ENCODE measurements at regions not wholly inside any gene's neighbourhood (a gene's known extent, or its start where the extent isn't known, plus 50 kb on each side); places are given as distances from the start of the nearest gene placed in this dataset.

DNA sequence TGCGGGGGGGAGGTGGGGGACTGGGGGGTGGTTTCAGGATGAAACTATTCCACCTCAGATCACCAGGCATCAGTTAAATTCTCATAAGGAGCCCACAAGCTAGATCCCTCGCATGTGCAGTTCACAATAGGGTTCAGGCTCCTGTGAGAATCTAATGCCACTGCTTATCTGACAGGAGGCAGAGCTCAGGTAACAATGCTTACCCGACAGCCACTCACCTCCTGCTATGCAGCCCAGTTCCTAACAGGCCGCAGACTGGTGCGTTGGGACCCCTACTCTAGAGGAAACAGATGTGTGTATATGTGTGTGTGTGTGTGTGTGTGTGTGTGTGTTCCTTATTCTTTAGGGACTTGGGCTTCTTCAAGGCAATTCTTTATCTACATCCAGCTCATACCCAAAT, 352.3 kb upstream of the CCNH start:
- Histone ChIP-seq H3K27me3 (replicated peaks in 1 of 2; ENCODE audit: control insufficient read depth in 2 of 2, insufficient read depth in 2 of 2, low read length in 1 of 2) (no peaks in the 10 kb centered on the region; a peak in 1 of 4 replicates), H3K4me2 (ENCODE audit: control insufficient read depth, insufficient read depth) (no peak overlapping the region), H3K79me2 (ENCODE audit: control insufficient read depth, insufficient read depth, low read length) (no peaks in the 10 kb centered on the region), H4K20me1 (ENCODE audit: control insufficient read depth, insufficient read depth) (no peaks in the 10 kb centered on the region), H3K36me3 (ENCODE audit: control insufficient read depth in 2 of 2, insufficient read depth in 2 of 2, low read length in 1 of 2) (no peaks in the 10 kb centered on the region), H3K4me3 (no peak overlapping the region), H3K9me3 (replicated peaks; ENCODE audit: control insufficient read depth, insufficient read depth, low read length) (no peaks in the 10 kb centered on the region), H3K27ac (ENCODE audit: control insufficient read depth, insufficient read depth) (no peak overlapping the region), H3K4me1 (ENCODE audit: control insufficient read depth, insufficient read depth, low read length) (no peaks in the 10 kb centered on the region), H3K9ac (ENCODE audit: control insufficient read depth, insufficient read depth, low read length) (no peak overlapping the region), H2AFZ (ENCODE audit: control insufficient read depth, low read depth, low read length) (no peak overlapping the region)
- DNase-seq (ENCODE audit: low read depth, low spot score) (no peak), FAIRE-seq (no peak), ATAC-seq (no peak)
- no TSS peak for BruUV-seq (replicated peaks)
- ChIA-PET POLR2A (no interaction called here), SMC1A (ENCODE audit: uncharacterized antibody, unreplicated experiment) (no interaction called here), CTCF (interaction anchor here (5.9 kb wide), 1 partner anchor 16 kb away, joined by 31 read pairs; no protein-coding TSS in a partner anchor), RAD21 (ENCODE audit: unreplicated experiment) (no interaction called here)
- intact Hi-C loops (cut with micrococcal nuclease; ENCODE audit: unreplicated experiment): no loop called here
- TF ChIP-seq RB1 (IDR thresholded peaks at IDR 0.05; ENCODE audit: borderline replicate concordance) (no peak), YBX1 (IDR thresholded peaks at IDR 0.05) (no peak), CREM (IDR thresholded peaks at IDR 0.05; ENCODE audit: low read depth) (no peak), BACH1 (IDR thresholded peaks at IDR 0.05; ENCODE audit: borderline replicate concordance) (no peak), ZBTB11 (CRISPR knock-in tag; IDR thresholded peaks at IDR 0.05) (no peak), ASH2L (IDR thresholded peaks at IDR 0.05; ENCODE audit: borderline replicate concordance, low read depth) (no peak), CHD4 (IDR thresholded peaks at IDR 0.05) (no peak), E4F1 (IDR thresholded peaks at IDR 0.05; ENCODE audit: borderline replicate concordance, partially characterized antibody) (no peak), PBX3 (IDR thresholded peaks at IDR 0.05; ENCODE audit: insufficient replicate concordance, low read depth, low read length) (no peak), SMARCA5 (IDR thresholded peaks at IDR 0.05) (no peak), MTA3 (IDR thresholded peaks at IDR 0.05; ENCODE audit: borderline replicate concordance, low read length) (no peak), TCF12 (IDR thresholded peaks at IDR 0.05; ENCODE audit: low read depth, low read length) (no peak), NR2F1 (conservative IDR thresholded peaks at IDR 0.05) (no peak)
- TF ChIP-seq, protein P1, sequence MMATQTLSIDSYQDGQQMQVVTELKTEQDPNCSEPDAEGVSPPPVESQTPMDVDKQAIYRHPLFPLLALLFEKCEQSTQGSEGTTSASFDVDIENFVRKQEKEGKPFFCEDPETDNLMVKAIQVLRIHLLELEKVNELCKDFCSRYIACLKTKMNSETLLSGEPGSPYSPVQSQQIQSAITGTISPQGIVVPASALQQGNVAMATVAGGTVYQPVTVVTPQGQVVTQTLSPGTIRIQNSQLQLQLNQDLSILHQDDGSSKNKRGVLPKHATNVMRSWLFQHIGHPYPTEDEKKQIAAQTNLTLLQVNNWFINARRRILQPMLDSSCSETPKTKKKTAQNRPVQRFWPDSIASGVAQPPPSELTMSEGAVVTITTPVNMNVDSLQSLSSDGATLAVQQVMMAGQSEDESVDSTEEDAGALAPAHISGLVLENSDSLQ (IDR thresholded peaks at IDR 0.05): no peak
- 25% methylated on average over 5 of the region's 5 CpGs for WGBS (ENCODE audit: insufficient coverage, insufficient replicate concordance, low lambda C conversion rate, missing lambda C conversion rate)
- in situ Hi-C loops (cut with MboI): no loop called here

Measured in GM12878 (cell line).